Endothelial cell (in vitro differentiated cells): ENCODE measurements at regions not wholly inside any gene's neighbourhood (a gene's known extent, or its start where the extent isn't known, plus 50 kb on each side); places are given as distances from the start of the nearest gene placed in this dataset.

Source experiments
- DNase-seq: peaks from one replicate; pipeline ENCODE4 v3.0.0; 2021; ENCODE audit warnings: low spot score
- H3K27ac Mint-ChIP-seq: one replicate; pipeline ENCODE4 v1.8.0; 2021; ENCODE audit warnings: mixed read lengths, inconsistent platforms; ENCODE audit not compliant: unreplicated experiment
- H3K27me3 Mint-ChIP-seq: one replicate; pipeline ENCODE4 v1.8.0; 2021; ENCODE audit warnings: mild to moderate bottlenecking, moderate library complexity, mixed read lengths, inconsistent platforms; ENCODE audit not compliant: unreplicated experiment
- H3K36me3 Mint-ChIP-seq: one replicate; pipeline ENCODE4 v1.8.0; 2021; ENCODE audit warnings: mild to moderate bottlenecking, low read depth, mixed read lengths, inconsistent platforms; ENCODE audit not compliant: unreplicated experiment
- H3K4me1 Mint-ChIP-seq: one replicate; pipeline ENCODE4 v1.8.0; 2021; ENCODE audit warnings: mild to moderate bottlenecking, mixed read lengths, inconsistent platforms; ENCODE audit not compliant: unreplicated experiment
- H3K4me3 Mint-ChIP-seq: one replicate; pipeline ENCODE4 v1.8.0; 2021; ENCODE audit warnings: mild to moderate bottlenecking, mixed read lengths, inconsistent platforms; ENCODE audit not compliant: unreplicated experiment
- H3K9me3 Mint-ChIP-seq: one replicate; pipeline ENCODE4 v1.8.0; 2021; ENCODE audit warnings: mixed read lengths, inconsistent platforms; ENCODE audit not compliant: unreplicated experiment
- CTCF ChIP-seq: fragments of 200-600 bp; sonication (generic); IDR thresholded peaks from one replicate; pipeline ENCODE4 v1.5.0; 2021; ENCODE audit warnings: antibody characterized with exemption; ENCODE audit not compliant: unreplicated experiment

GRCh38 chr1:191483988-191484387 lies 674.3 kb upstream of the RGS18 start:
- no peak for DNase-seq
- Mint-ChIP-seq H3K4me3 (no peak overlapping the region), H3K36me3 (no peaks in the 10 kb centered on the region), H3K9me3 (no peaks in the 10 kb centered on the region), H3K27me3 (no peaks in the 10 kb centered on the region), H3K4me1 (no peaks in the 10 kb centered on the region), H3K27ac (no peak overlapping the region)
- TF ChIP-seq CTCF, result no peak

- no peak overlapping the region for H3K27ac Mint-ChIP-seq
- H3K4me1 Mint-ChIP-seq, result peaks cover 7% of the 10 kb centered on the region
- no peak for DNase-seq
- no peak overlapping the region for H3K4me3 Mint-ChIP-seq
- no peaks in the 10 kb centered on the region for H3K36me3 Mint-ChIP-seq
- TF ChIP-seq CTCF, result no peak
- no peaks in the 10 kb centered on the region for H3K9me3 Mint-ChIP-seq
- H3K27me3 Mint-ChIP-seq, result no peaks in the 10 kb centered on the region
These were observed 668.0 kb upstream of the RGS18 start for GRCh38 chr1:191490303-191490702.

GRCh38 chr1:191495040-191495439 lies 663.2 kb upstream of the RGS18 start:
- H3K27ac Mint-ChIP-seq, result no peak overlapping the region
- H3K9me3 Mint-ChIP-seq, result no peaks in the 10 kb centered on the region
- peaks cover 10% of the 10 kb centered on the region for H3K4me1 Mint-ChIP-seq
- no peak for DNase-seq
- no peaks in the 10 kb centered on the region for H3K36me3 Mint-ChIP-seq
- no peaks in the 10 kb centered on the region for H3K27me3 Mint-ChIP-seq
- no peak overlapping the region for H3K4me3 Mint-ChIP-seq
- no peak for TF ChIP-seq CTCF

GRCh38 chr1:191498318-191498717 lies 659.9 kb upstream of the RGS18 start:
- DNase-seq, result no peak
- Mint-ChIP-seq H3K27me3 (no peaks in the 10 kb centered on the region), H3K9me3 (no peaks in the 10 kb centered on the region), H3K4me3 (no peak overlapping the region), H3K27ac (no peak overlapping the region), H3K4me1 (peaks cover 4% of the 10 kb centered on the region), H3K36me3 (no peaks in the 10 kb centered on the region)
- TF ChIP-seq CTCF, result no peak

- Mint-ChIP-seq H3K4me1 (peaks cover 4% of the 10 kb centered on the region), H3K4me3 (no peak overlapping the region), H3K36me3 (no peaks in the 10 kb centered on the region), H3K27me3 (no peaks in the 10 kb centered on the region), H3K27ac (no peak overlapping the region), H3K9me3 (no peaks in the 10 kb centered on the region)
- no peak for TF ChIP-seq CTCF
- DNase-seq, result no peak
These were observed 659.4 kb upstream of the RGS18 start for GRCh38 chr1:191498825-191499224.
